HEK293 (cell line): ENCODE measurements at regions not wholly inside any gene's neighbourhood (a gene's known extent, or its start where the extent isn't known, plus 50 kb on each side); places are given as distances from the start of the nearest gene placed in this dataset.
"Not testable (repeated sequence)": the region's sequence is repeated elsewhere in the genome, so short reads cannot be mapped to it uniquely, and the experiment has no call there.

Experiments
- CTCF ChIA-PET: fragments of 350-600 bp; formaldehyde crosslinking; extraction: SDS; loops from one replicate; lab custom pipeline; 2021; ENCODE audit warnings: antibody characterized with exemption; lab: Yijun Ruan, JAX
- POLR2A ChIA-PET: fragments of 300-600 bp; formaldehyde crosslinking; extraction: SDS; loops from one replicate; lab custom pipeline; 2020; ENCODE audit warnings: antibody characterized with exemption, inconsistent platforms; lab: Yijun Ruan, JAX
- H3K27ac ChIP-seq: fragments of 200-500 bp; sonication (Bioruptor generic); 2 replicates; pipeline ENCODE4 v1.5.1; 2014; ENCODE audit warnings: low read depth, low read length, control low read depth, inconsistent platforms; ENCODE audit errors: extremely low read depth
- H3K36me3 ChIP-seq, 2 experiments: fragments of 200-500 bp in 1 of 2; sonication (Bioruptor generic) in 1 of 2; 1 replicate in 1 of 2; 2 replicates in 1 of 2; pipeline ENCODE4 v1.5.1; 2014 to 2017; ENCODE audit warnings: inconsistent platforms in 2 of 2, low read length in 2 of 2; ENCODE audit not compliant: control insufficient read depth in 2 of 2, insufficient read depth in 1 of 2
- H3K4me1 ChIP-seq: fragments of 200-500 bp; sonication (Bioruptor generic); 2 replicates; pipeline ENCODE4 v1.5.1; 2014; ENCODE audit warnings: mild to moderate bottlenecking, low read length, inconsistent platforms; ENCODE audit not compliant: control insufficient read depth, insufficient read depth
- H3K4me3 ChIP-seq: 2 replicates; pipeline ENCODE4 v1.5.1; 2011; ENCODE audit warnings: low read depth, mild to moderate bottlenecking, control low read depth, low read length, moderate library complexity
- H3K9me3 ChIP-seq: fragments of 200-500 bp; sonication (Bioruptor generic); 2 replicates; pipeline ENCODE4 v1.5.1; 2014; ENCODE audit warnings: low read depth, low read length, inconsistent platforms; ENCODE audit not compliant: control insufficient read depth, insufficient read depth
- BCL11A ChIP-seq: fragments of 450-650 bp; formaldehyde crosslinking; IDR thresholded peaks from 2 replicates; pipeline ENCODE4 v1.5.1; 2016; ENCODE audit warnings: low read depth, missing biosample characterization, missing genetic modification characterization
- EGR2 ChIP-seq: fragments of 450-650 bp; formaldehyde crosslinking; IDR thresholded peaks from 2 replicates; pipeline ENCODE4 v1.5.1; 2016; ENCODE audit warnings: low read depth, missing biosample characterization, missing genetic modification characterization
- PBX3 ChIP-seq: sonication (generic); formaldehyde crosslinking; IDR thresholded peaks from 2 replicates; pipeline ENCODE4 v1.8.1; 2022; ENCODE audit warnings: mild to moderate bottlenecking, moderate library complexity, missing genetic modification reagents
- PRDM10 ChIP-seq: fragments of 450-650 bp; formaldehyde crosslinking; IDR thresholded peaks from 2 replicates; pipeline ENCODE4 v1.5.1; 2016; ENCODE audit warnings: missing biosample characterization, missing genetic modification characterization
- REPIN1 ChIP-seq: fragments of 450-650 bp; formaldehyde crosslinking; IDR thresholded peaks from 2 replicates; pipeline ENCODE4 v1.5.1; 2017; ENCODE audit warnings: missing biosample characterization, missing genetic modification characterization, low read depth
- SCRT1 ChIP-seq: fragments of 450-650 bp; formaldehyde crosslinking; IDR thresholded peaks from 2 replicates; pipeline ENCODE4 v1.5.1; 2016; ENCODE audit warnings: missing biosample characterization, missing genetic modification characterization, borderline replicate concordance
- SCRT2 ChIP-seq: fragments of 450-650 bp; formaldehyde crosslinking; IDR thresholded peaks from 2 replicates; pipeline ENCODE4 v1.5.1; 2016; ENCODE audit warnings: missing biosample characterization, missing genetic modification characterization
- ZBTB6 ChIP-seq: fragments of 450-650 bp; formaldehyde crosslinking; IDR thresholded peaks from 2 replicates; pipeline ENCODE4 v1.5.1; 2017; ENCODE audit warnings: missing biosample characterization, missing genetic modification characterization
- ZBTB7A ChIP-seq: fragments of 450-650 bp; formaldehyde crosslinking; IDR thresholded peaks from 2 replicates; pipeline ENCODE4 v1.5.1; 2016; ENCODE audit warnings: low read depth, missing biosample characterization, missing genetic modification characterization
- ZNF140 ChIP-seq: fragments of 450-650 bp; formaldehyde crosslinking; IDR thresholded peaks from 2 replicates; pipeline ENCODE4 v1.5.1; 2016; ENCODE audit warnings: missing biosample characterization, missing genetic modification characterization
- ZNF157 ChIP-seq: fragments of 450-650 bp; formaldehyde crosslinking; IDR thresholded peaks from 2 replicates; pipeline ENCODE4 v1.5.1; 2016; ENCODE audit warnings: missing biosample characterization, missing genetic modification characterization
- ZNF202 ChIP-seq: fragments of 450-650 bp; formaldehyde crosslinking; IDR thresholded peaks from 2 replicates; pipeline ENCODE4 v1.5.1; 2016; ENCODE audit warnings: missing biosample characterization, missing genetic modification characterization, borderline replicate concordance
- ZNF341 ChIP-seq: fragments of 450-650 bp; formaldehyde crosslinking; IDR thresholded peaks from 2 replicates; pipeline ENCODE4; 2016; ENCODE audit warnings: low read depth, missing biosample characterization, missing genetic modification characterization
- ZNF391 ChIP-seq: fragments of 450-650 bp; formaldehyde crosslinking; IDR thresholded peaks from 2 replicates; pipeline ENCODE4 v1.5.1; 2016; ENCODE audit warnings: low read depth, missing biosample characterization, missing genetic modification characterization, borderline replicate concordance
- ZNF514 ChIP-seq: fragments of 450-650 bp; formaldehyde crosslinking; IDR thresholded peaks from 2 replicates; pipeline ENCODE4 v1.5.1; 2016; ENCODE audit warnings: missing biosample characterization, missing genetic modification characterization
- ZNF549 ChIP-seq: fragments of 450-650 bp; IDR thresholded peaks from 2 replicates; pipeline ENCODE4 v1.5.1; 2018; ENCODE audit warnings: missing biosample characterization, missing genetic modification characterization, mild to moderate bottlenecking, inconsistent platforms, moderate library complexity
- ZNF654 ChIP-seq: fragments of 450-650 bp; formaldehyde crosslinking; IDR thresholded peaks from 2 replicates; pipeline ENCODE4 v1.5.1; 2016; ENCODE audit warnings: low read depth, missing biosample characterization, missing genetic modification characterization
- ZNF677 ChIP-seq: fragments of 450-650 bp; IDR thresholded peaks from 2 replicates; pipeline ENCODE4 v1.5.0; 2018; ENCODE audit warnings: missing biosample characterization, mild to moderate bottlenecking, missing genetic modification characterization, moderate library complexity
- ZNF791 ChIP-seq: fragments of 450-650 bp; formaldehyde crosslinking; IDR thresholded peaks from 2 replicates; pipeline ENCODE4 v1.5.1; 2016; ENCODE audit warnings: missing biosample characterization, missing genetic modification characterization
- ZSCAN23 ChIP-seq: fragments of 450-650 bp; formaldehyde crosslinking; IDR thresholded peaks from 2 replicates; pipeline ENCODE4 v1.5.1; 2016; ENCODE audit warnings: missing biosample characterization, missing genetic modification characterization
- ZSCAN30 ChIP-seq: fragments of 450-650 bp; IDR thresholded peaks from 2 replicates; pipeline ENCODE4 v1.5.1; 2018; ENCODE audit warnings: missing biosample characterization, mild to moderate bottlenecking, missing genetic modification characterization, moderate library complexity

GRCh38 chr3:81349816-81350340, 411.6 kb downstream of the GBE1 start:
- Histone ChIP-seq H3K9me3 (no peaks in the 10 kb centered on the region), H3K4me3 (no peak overlapping the region)
- TF ChIP-seq SCRT2 (tag by site-specific recombination) = 0 out of 2 replicates have a peak, but pooled peaks have one; percentile 31
- TF ChIP-seq SCRT1 (tag by site-specific recombination) = no peak
- TF ChIP-seq ZSCAN23 (tag by site-specific recombination) = no peak
- TF ChIP-seq PRDM10 (tag by site-specific recombination) = no peak
- no peak for TF ChIP-seq ZSCAN30 (tag by site-specific recombination)
- no peak for TF ChIP-seq ZNF514 (tag by site-specific recombination)
- TF ChIP-seq, all 188 proteins: peak for 1
- CTCF ChIA-PET = no interaction called here
- POLR2A ChIA-PET = no interaction called here
- Histone ChIP-seq H3K27ac (no peak overlapping the region), H3K36me3 (no peaks in the 10 kb centered on the region), H3K4me1 (no peaks in the 10 kb centered on the region)

- ChIA-PET POLR2A (no interaction called here), CTCF (interaction anchor here (0.6 to 3.0 kb wide), 5 partner anchors 10 to 1733 kb away, joined by 3 to 25 read pairs (median 3); no protein-coding TSS in a partner anchor)
- Histone ChIP-seq H3K4me1 (no peaks in the 10 kb centered on the region), H3K9me3 (no peaks in the 10 kb centered on the region), H3K27ac (no peak overlapping the region), H3K4me3 (no peak overlapping the region), H3K36me3 (no peaks in the 10 kb centered on the region)
- TF ChIP-seq ZBTB6 (tag by site-specific recombination) = no peak
- TF ChIP-seq ZNF341 = no peak
- TF ChIP-seq ZBTB7A = no peak
- TF ChIP-seq EGR2 (tag by site-specific recombination) = no peak
- TF ChIP-seq ZNF654 (tag by site-specific recombination) = 0 out of 2 replicates have a peak, but pooled peaks have one; percentile 11
- no peak for TF ChIP-seq ZNF140 (tag by site-specific recombination)
- no peak for TF ChIP-seq ZNF791 (tag by site-specific recombination)
- no peak for TF ChIP-seq ZNF157
Measured at GRCh38 chr3:81339040-81339845, 422.2 kb downstream of the GBE1 start.

GRCh38 chr3:81336470-81336869, 425.0 kb downstream of the GBE1 start:
- H3K36me3 ChIP-seq = no peaks in the 10 kb centered on the region
- CTCF ChIA-PET = no interaction called here
- no peak overlapping the region for H3K27ac ChIP-seq
- POLR2A ChIA-PET = no interaction called here
- no peaks in the 10 kb centered on the region for H3K9me3 ChIP-seq
- no peak overlapping the region for H3K4me3 ChIP-seq
- no peaks in the 10 kb centered on the region for H3K4me1 ChIP-seq
- TF ChIP-seq REPIN1 (tag by site-specific recombination) (no peak), ZNF677 (tag by site-specific recombination) (no peak), ZNF391 (tag by site-specific recombination) (no peak), BCL11A (tag by site-specific recombination) (no peak), PBX3 (no peak), ZNF202 (tag by site-specific recombination) (no peak), ZNF549 (tag by site-specific recombination) (no peak)

- POLR2A ChIA-PET, H3K36me3 ChIP-seq, H3K4me3 ChIP-seq, H3K4me1 ChIP-seq, H3K27ac ChIP-seq, H3K9me3 ChIP-seq: not testable (repeated sequence)
- CTCF ChIA-PET = interaction anchor here (0.7 to 1.8 kb wide), 2 partner anchors 10 to 27 kb away, joined by 3 to 4 read pairs; no protein-coding TSS in a partner anchor
Measured at GRCh38 chr3:81329835-81330234, 431.6 kb downstream of the GBE1 start.
